ENCODE measurements at regions not wholly inside any gene's neighbourhood (a gene's known extent, or its start where the extent isn't known, plus 50 kb on each side); places are given as distances from the start of the nearest gene placed in this dataset.

DNA sequence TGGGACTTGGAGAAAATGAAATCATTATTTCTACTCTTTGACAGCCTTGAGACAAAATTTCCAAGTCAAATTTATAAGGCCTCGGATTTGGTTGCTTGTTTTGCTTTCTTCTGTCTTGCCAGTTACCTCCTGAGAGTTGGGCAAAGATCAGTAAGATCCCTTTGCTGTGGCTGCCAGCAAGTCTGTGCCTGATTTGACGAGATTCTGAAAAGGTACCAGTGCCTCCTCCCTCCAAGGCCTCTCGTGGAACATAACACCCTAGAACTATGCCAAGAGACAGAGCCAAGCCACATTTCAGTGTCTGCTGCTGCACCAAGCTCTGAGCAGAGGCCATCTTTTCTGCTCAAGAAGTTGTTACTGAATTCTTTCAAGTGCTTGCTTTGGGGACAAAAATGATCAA, 61.0 kb downstream of the GTPBP8 start:
- no peak for DNase-seq (ENCODE audit: low read depth in 2 of 2)

DNA sequence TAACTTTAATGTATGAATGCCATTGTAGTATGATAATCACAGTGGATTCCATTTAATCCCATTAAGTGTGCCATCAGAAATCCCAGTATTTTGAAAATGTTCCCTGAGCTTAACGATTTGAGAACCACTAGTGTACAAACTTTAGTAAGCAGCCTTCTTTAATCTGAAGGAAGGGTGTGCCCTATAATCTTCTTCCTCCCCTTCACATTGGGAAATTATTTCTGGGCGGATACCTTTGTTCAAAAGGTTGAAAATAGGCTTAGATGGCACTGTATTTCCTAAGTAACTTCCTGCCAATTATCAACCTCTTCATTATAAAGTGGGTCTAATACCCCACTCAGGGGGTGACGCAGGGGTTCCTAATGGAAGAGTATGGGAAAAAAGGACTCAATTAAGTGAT, 62.4 kb downstream of the GTPBP8 start:
- no peak for DNase-seq (ENCODE audit: low read depth in 2 of 2)

DNA sequence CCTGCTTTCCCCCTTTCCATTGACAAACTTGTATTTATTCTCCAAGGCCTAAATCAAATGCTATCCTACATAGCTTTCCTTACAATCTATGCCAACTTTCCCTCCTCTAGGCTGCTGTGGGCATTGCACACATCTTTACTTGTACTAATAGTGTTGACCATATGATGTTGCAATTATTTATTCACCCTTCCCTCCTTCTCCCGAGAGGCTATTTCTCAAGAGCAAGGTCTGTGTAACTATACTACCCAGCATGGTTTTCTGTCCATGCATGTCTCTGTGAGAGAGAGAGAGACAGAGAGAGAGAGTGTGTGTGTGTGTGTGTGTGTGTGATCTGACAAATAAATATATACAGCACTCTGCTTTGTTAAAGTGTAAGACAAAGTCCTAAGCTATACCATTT, 63.8 kb downstream of the GTPBP8 start:
- DNase-seq (ENCODE audit: low read depth in 2 of 2) = no peak

DNA sequence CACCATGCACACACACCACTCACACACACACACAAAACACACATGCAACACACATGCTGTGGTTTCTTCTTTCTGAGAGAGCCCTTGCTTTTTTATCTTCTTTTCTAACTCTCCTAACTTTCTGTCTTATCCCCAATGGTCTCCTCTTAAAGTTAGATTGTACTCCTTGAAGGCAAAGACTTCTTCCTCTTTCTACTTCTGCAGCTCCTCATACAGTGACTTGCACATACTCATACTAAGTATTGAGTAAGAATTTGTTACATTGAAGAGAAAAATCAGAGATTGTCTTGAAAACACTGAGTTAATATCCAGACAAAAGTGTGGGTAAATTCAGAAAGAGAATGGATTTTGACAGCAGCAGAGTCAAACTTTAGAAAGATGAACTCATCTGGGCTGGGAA, 64.4 kb downstream of the GTPBP8 start:
- no peak for DNase-seq (ENCODE audit: low read depth in 2 of 2)

DNA sequence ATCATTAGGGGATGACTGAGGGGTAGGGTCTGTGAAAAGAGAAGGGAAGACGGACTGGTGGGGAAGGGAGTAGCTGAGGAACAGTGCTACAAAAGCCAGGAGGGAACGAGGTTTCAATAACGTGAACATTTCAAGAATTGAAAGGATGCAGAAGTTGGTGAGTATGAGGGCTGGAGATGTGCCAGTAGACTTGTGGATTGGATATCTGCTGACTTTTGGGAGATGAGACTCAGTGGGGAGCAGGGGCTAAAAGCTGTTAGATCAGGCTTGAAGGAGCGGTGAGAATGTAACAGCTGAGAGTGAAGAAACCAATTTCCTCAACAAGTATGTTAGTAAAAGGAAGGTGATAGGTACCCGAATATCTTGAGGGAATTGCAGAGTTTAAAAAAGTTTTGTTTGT, 65.2 kb downstream of the GTPBP8 start:
- DNase-seq (ENCODE audit: low read depth in 2 of 2) = no peak

DNA sequence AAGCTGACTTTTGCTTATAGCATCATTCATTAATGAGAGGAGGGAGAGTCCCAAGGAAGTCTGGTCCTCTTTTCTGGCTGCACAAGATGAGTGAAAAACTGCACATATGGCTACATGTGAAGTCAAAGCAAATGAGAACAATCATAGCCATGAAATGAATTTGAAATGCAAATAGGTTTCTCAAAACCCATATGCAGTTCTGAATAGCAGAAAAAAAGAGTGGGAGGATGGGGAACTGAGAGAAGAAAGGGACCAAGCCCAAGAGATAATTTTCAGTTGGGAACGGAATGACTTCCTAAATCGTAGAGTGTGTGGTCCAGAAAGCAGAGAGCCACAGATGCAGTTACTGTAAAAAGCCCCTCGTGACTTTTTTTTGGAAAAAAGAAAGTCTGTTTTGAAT, 66.3 kb downstream of the GTPBP8 start:
- DNase-seq (ENCODE audit: low read depth in 2 of 2) = no peak

DNA sequence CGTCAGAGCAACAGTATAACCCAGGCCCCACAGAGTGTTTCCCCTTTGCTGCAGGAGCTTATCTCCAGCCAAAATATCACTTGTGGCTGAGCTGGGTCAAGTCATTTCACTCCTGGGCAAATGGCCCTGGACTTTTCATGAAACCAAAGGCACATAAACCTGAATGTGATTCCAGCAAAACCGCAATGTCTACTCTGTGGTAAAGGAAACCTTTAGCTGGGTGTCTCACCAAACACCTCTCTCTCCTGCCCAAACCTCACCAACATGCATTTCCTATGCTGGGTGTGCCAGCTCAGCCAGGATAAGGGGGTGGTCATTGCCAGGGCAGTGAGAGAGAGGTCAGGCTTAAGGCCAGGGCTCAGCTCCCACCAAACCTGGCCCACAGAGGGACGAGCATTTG, 67.4 kb downstream of the GTPBP8 start:
- no peak for DNase-seq (ENCODE audit: low read depth in 2 of 2)

DNA sequence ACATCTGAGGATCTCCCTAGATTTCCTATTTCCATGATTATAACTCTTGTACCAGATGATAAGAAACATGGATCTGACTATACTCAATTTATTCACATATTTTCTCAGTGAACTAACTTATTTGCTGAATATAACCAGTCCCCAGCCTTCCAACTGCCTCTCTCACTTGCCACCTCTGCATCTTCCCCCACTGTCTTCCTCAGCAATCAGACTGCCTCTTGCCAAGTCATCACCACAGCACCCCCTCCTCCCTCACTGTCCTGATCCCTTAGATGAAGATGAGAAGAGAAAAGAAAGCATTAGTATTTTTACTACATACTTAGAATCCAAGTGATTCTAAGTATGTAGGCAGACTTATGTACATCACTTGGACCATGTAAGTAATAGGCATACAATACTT, 71.9 kb downstream of the GTPBP8 start:
- DNase-seq (ENCODE audit: low read depth in 2 of 2) = no peak

DNA sequence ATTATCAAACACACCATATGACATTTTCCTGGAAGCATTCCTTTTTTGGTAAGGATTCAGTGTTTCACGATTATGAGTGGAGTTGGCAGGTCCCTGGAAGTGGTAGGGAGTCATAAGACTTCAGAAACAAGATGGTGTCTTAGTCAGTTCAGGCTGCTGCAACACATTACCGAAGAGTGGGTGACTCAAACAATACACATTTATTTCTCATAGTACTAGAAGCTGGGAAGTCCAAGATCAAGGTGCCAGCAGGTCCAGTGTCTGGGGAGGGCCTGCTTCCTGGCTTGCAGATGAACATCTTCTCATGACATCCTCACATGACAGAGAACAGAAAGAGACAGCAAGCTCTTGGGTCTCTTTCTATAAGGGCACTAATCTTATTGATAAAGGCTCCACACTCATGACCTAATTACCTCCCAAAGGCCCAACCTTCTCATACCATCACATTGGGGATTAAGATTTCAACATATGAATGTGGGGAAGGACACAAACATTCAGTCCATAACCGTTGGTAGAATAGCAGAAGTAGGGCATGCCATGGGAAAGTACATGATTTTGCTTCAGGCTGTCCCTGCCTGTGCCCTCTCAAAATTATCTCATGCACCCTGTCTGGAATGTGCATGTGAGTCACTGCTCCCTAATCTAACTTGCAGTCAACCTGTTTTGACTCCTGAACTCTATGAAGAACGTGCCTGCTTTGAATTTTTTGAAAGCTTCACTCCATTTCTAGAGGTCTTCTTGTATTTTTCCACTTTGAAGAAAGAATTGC, 72.5 kb downstream of the GTPBP8 start:
- no peak for DNase-seq (ENCODE audit: low read depth in 2 of 2)

DNA sequence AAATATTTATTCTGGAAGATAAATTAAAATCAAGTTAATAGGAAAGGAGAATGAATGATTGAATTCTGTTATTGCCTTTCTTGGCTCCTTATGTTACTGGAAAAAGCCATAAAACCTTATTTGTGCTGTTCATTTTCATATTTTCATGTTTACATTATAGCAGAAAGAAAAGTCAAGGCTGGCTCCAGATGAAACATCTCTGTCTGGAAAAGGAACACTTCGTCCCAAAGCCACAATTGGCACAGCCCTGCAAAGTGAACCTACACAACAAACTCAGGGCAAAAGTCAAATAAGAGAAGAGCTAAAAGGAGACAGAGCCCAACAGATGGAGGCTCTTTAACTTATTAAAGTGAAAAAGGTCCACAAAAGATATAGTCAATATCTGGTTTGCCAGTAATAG, 73.4 kb downstream of the GTPBP8 start:
- DNase-seq (ENCODE audit: low read depth in 2 of 2) = no peak

DNA sequence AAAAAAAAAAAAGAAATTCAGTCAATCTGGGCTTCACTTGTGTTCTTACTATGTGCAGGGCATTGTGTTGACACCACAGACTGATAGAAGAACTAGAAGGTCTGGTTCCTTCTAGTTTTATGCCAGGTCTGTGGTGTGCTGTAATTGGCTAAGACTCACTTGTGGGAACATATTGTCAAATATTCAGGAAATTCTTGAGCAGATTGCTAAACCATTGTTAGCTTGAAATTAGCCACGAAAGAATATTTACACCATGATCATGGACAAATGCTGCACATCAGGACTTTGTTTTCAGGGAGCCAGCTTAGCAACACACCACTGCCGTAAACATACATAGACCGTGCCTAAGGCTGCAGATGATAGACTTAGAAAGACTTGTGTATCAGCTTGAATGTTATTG, 74.6 kb downstream of the GTPBP8 start:
- no peak for DNase-seq (ENCODE audit: low read depth in 2 of 2)

DNA sequence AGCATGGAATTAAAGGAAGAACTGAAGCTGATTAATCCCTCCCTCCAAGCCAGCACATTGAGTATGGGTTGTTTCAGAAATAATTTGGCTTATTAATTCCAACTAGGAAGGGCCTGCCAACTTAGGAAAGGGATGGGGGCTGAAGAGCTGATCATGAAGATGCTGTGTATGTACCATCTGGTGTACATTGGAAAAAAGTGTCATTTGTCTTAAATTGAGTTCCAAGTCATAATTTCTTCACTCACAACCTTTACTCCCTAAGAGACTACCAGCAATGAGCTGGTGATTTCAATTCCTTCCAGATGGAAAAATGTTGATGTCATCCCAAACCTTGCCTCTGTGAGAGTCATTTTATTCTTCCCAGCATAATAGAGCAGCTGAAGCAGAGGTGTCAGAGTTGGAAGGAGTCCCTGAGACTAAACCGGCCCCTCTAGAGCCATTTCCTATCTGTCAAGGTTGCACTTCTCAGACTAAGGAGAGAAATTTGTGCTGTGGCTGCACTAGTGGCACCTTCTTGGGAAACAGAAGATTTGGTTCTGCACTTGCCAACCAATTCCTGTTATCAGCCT, 79.4 kb downstream of the GTPBP8 start:
- DNase-seq (ENCODE audit: low read depth in 2 of 2) = no peak

DNA sequence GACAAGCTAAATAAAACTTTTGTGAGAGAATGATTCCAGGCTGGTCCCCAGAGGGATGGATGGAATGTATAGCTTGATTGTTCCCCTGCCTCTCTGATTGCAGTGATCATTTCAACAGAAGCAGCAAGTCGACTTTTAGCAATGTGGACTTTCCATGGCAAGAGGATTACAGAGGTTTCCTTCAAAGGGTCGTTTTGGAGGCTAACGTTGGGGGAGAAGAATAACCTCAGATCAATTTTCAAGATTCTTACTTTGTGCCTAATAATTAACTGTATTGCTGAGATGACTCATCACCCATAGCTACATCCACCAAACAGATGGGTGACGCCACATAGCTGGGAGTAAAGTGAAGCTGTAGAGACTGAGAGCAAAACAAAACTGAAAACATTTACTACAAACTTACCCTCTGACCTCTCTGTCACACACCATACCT, 79.9 kb downstream of the GTPBP8 start:
- DNase-seq (ENCODE audit: low read depth in 2 of 2) = no peak

DNA sequence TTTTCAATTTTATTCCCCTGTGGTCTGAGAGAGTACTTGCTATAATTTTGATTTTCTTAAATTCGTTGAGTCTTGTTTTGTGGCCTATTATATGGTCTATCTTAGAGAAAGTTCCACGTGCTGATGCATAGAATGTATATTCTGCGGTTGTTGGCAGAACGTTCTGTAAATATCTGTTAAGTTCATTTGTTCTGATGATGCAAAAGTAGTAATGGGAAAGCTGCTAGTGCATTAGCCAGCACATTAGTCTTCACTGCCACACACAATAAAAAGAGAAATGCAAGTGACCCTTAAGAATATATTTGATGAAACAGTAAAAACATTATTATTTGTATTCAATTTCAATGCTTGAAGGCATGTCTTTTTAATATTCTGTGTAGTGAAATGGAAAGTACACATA, 84.8 kb downstream of the GTPBP8 start:
- DNase-seq (ENCODE audit: low read depth in 2 of 2) = no peak

DNA sequence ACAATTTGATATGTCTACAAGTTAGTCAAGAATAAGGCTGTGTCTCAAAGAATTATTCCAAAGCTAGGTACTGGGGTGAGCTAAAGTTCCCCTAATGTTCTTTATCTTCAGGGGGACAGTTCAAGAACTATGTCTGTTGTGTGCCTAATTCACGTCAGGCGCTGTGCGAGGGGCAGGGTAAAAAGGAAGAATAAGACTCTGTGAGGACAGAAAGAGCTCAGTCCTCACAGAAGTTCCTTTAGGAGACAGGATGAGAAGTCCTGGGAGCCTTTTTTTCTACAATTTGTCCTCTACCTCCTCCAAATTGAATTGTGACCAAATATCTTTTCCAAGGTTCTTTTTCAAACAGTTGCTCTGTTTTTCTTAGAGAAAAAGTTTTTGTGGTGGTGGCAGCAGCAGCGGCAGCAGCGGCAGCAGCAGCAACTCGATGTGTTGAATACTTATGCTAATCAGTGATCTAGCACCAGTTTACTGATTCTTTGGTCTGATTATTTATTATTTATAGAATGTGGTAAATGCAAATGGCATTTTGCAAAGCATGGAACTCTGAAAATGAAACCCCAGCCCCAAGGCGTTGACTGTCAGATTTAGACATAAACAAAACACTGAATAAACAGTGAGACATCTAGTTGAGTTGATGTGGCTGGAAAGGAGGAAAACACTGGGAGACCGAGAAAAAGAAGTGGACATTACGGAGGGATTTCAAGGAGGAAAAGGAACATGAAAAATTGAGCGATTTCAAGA, 88.6 kb downstream of the GTPBP8 start:
- DNase-seq (ENCODE audit: low read depth in 2 of 2) = no peak

DNA sequence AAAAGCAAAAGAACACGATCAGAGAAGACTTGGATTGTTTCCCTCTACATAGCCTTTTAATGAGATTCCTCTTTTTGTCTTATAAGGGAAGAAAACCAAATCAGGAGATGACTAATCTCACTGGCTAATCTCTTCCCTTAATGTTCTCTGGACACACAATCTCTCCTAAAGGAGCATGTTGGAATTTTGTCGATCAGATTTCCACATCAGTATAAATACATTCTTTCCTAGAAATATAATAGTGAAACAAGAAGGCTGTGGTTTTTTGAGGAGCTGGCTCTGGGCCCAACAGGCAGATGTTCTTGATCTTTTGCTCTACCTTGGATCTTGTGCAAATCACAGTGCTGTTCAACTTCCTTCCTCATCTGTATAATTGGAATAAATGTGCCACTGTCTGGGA, 94.0 kb downstream of the GTPBP8 start:
- no peak for DNase-seq (ENCODE audit: low read depth in 2 of 2)

DNA sequence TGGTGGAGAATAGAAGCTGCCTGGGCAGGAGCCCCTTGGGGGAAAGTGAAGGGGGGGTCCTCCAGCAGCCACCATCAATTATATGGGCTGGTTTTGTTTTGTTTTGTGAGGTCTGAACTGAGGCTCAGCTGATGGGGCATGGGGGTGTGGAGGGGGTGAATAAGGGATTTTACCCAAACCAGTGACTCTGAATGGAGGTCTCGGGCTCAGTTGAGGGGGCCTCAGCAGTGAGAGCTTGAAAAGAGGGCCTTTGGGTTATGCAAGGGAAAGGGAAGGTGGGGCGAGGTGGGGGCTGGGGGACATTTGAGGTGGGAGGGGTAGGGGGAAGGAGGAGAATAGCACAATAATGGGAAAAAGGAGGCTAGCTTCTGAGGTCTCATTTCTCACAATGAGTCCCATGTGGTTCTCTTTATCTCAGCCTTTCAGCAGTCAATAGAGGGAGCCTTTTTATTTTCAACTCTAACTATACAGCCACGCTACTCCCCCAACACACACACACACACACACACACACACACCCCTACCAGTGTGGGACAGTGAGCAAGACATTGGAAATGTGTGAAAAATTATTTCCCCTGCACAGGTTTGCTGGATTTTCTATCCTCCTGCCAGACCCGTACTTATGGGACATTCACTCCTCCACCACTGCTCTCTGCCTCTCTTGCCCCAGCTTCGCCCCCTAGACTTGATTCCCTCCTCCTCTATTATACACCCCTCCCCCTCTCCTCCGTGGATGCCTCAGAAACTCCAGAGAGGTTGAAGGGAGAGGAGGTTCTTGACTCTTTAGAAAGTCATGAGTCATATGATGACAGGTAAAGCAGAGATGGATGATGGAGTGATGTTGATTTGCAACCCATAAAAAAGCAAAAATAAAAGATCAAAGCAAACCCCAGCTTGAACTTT, 96.0 kb downstream of the GTPBP8 start:
- no peak for DNase-seq (ENCODE audit: low read depth in 2 of 2)

DNA sequence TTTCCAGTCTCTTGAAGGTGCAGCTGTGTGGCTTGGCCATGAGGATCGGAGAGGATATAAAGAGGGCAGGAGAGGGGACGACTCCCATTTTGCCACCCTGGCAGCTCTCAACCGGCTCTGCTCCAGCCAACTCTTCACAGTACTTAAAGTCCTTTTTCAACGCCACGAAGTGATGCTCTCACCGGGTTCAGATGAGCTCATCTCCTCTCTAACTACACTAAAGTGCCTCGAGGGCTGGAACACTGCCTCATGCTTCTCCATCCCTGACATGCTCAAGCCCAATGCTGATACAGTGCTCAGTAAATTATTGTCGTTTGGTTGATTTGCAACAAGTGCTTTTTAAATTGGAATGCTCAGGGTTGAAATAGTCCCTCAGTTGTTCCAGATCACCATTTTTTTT, 97.8 kb downstream of the GTPBP8 start:
- no peak for DNase-seq (ENCODE audit: low read depth in 2 of 2)

DNA sequence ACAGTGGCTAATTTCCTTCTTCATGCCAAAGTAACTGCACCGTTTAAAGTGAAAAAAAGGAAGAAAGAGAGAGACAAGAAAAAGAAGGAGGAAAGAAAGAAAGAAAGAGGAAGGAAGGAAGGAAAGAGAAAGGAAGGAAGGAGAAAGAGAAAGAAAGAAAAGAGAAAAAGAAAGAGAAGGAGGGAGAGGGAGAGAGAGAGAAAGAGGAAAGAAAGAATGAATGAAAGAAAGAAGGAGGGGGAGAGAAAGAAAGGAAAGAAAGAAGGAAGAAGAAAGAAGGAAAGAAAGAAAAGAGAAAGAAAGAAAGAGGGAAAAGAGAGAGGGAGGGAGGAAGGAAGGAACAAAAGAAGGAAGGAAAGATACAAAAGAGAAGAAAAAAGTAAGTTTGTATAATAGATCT, 100.6 kb downstream of the GTPBP8 start:
- no peak for DNase-seq (ENCODE audit: low read depth in 2 of 2)

DNA sequence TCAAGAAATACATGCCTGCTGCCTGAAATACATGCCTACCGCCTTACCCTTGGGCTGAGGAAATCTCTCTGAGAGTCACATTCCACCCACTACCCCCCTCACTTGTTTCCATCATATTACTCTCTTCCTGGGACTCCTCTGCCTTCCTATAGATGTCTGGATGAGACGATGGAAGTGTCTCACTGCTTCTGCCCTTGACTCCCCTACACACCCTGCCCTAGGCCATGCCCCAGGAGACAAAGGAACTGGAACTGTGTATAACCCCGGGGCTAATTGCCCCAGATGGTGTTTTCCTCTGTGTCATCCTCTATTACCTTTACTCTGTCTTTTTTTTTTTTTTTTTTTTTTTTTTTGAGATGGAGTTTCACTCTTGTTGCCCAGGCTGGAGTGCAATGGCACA, 102.0 kb downstream of the GTPBP8 start:
- DNase-seq (ENCODE audit: low read depth in 2 of 2) = no peak

DNA sequence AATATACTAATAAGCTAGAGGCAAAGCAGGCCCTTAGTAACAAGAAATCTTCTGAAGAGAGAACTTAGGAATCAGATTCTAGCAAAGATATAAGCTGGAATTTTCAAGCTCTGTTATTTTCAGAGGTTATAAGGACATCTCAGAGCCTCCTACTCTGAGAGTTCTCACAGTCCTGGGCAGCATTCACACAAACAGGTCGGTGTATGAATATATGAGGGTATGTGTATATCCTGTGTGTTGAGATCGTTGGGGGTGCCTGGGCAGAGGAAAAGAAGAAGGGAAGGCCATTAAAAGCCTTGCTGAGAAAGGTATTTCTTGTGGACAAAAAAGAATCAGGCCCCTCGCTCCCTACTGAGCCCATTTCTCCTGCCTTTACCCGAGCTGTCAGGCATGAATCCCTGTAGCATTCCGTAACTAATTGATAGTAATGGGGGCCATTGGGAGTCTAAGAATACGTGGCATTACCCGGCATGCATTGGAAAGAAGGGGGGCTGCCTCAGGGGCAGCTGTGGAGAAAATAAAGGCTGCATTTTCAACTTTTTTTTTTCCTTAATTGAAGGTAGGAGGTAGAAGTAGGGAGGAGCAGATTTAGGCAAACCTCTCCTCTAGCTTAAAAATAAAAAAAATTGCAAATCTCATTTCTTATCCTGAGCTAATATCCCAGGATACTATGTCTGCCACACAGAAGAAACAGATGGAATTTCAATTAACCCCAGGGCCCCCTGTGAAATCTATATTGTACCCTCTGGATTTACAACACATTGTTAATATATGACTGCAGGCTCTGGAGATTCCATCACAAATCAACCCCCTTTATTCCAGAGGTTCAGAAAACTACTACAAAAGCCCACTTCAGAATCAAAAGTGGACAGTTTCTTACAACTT, 103.8 kb downstream of the GTPBP8 start:
- DNase-seq (ENCODE audit: low read depth in 2 of 2) = no peak
